GM23248 (cell line): ENCODE measurements at regions not wholly inside any gene's neighbourhood (a gene's known extent, or its start where the extent isn't known, plus 50 kb on each side); places are given as distances from the start of the nearest gene placed in this dataset.
"Not testable (repeated sequence)": the region's sequence is repeated elsewhere in the genome, so short reads cannot be mapped to it uniquely, and the experiment has no call there.

Experiments
- DNase-seq: peaks from one replicate; pipeline ENCODE4 v3.0.0-alpha.2; 2015
- H2AFZ ChIP-seq: fragments of 200-600 bp; sonication (generic); 2 replicates; pipeline ENCODE4 v1.6.1; 2016; ENCODE audit warnings: antibody characterized with exemption
- H3F3A ChIP-seq: fragments of 200-600 bp; sonication (generic); 2 replicates; pipeline ENCODE4 v1.6.1; 2016; ENCODE audit warnings: mild to moderate bottlenecking, antibody characterized with exemption, mixed run types; ENCODE audit not compliant: insufficient read depth
- H3K27ac ChIP-seq: fragments of 200-600 bp; sonication (generic); 2 replicates; pipeline ENCODE4 v1.5.1; 2016; ENCODE audit warnings: mild to moderate bottlenecking
- H3K27me3 ChIP-seq: fragments of 200-600 bp; sonication (generic); replicated peaks from 2 replicates; pipeline ENCODE4 v1.6.1; 2016; ENCODE audit warnings: mild to moderate bottlenecking; ENCODE audit not compliant: insufficient read depth
- H3K36me3 ChIP-seq: fragments of 200-600 bp; sonication (generic); 2 replicates; pipeline ENCODE4 v1.6.1; 2016; ENCODE audit warnings: low read depth, mild to moderate bottlenecking
- H3K4me1 ChIP-seq: fragments of 200-600 bp; sonication (generic); 2 replicates; pipeline ENCODE4 v1.6.1; 2016; ENCODE audit warnings: mild to moderate bottlenecking; ENCODE audit not compliant: insufficient read depth
- H3K4me2 ChIP-seq: fragments of 200-600 bp; sonication (generic); one replicate; pipeline ENCODE4 v1.6.1; 2016; ENCODE audit warnings: mild to moderate bottlenecking; ENCODE audit not compliant: unreplicated experiment
- H3K4me3 ChIP-seq: fragments of 200-600 bp; sonication (generic); 2 replicates; pipeline ENCODE4 v1.5.1; 2016; ENCODE audit warnings: mild to moderate bottlenecking
- H3K79me2 ChIP-seq: fragments of 200-600 bp; sonication (generic); 2 replicates; pipeline ENCODE4 v1.6.1; 2016; ENCODE audit warnings: mild to moderate bottlenecking; ENCODE audit not compliant: insufficient read depth
- H3K9ac ChIP-seq: fragments of 200-600 bp; sonication (generic); 2 replicates; pipeline ENCODE4 v1.6.1; 2016; ENCODE audit warnings: mild to moderate bottlenecking
- H3K9me2 ChIP-seq: fragments of 200-600 bp; sonication (generic); 2 replicates; pipeline ENCODE4 v1.6.1; 2016; ENCODE audit warnings: mixed run types, mild to moderate bottlenecking, moderate library complexity; ENCODE audit not compliant: insufficient read depth
- H3K9me3 ChIP-seq: fragments of 200-600 bp; sonication (generic); one replicate; pipeline ENCODE4 v1.6.1; 2017; ENCODE audit warnings: low read depth
- H4K20me1 ChIP-seq: fragments of 200-600 bp; sonication (generic); 2 replicates; pipeline ENCODE4 v1.6.0; 2016; ENCODE audit not compliant: insufficient read depth
- EZH2 ChIP-seq: fragments of 200-600 bp; sonication (generic); IDR thresholded peaks from 2 replicates; pipeline ENCODE4 v1.6.1; 2018; ENCODE audit warnings: antibody characterized with exemption, mild to moderate bottlenecking; ENCODE audit not compliant: insufficient read depth, poor library complexity, severe bottlenecking
- EZH2phosphoT487 ChIP-seq: fragments of 200-600 bp; sonication (generic); IDR thresholded peaks from 2 replicates; pipeline ENCODE4 v1.6.1; 2018; ENCODE audit warnings: antibody characterized with exemption, moderate library complexity, mild to moderate bottlenecking, low read depth; ENCODE audit not compliant: insufficient read depth
- WGBS, 2 experiments: methylation state at CpG; one replicate each; pipeline ENCODE4 v1.1.6; 2015 to 2017; ENCODE audit warnings: low lambda C conversion rate in 2 of 2, low coverage in 1 of 2; ENCODE audit errors: missing lambda C conversion rate in 2 of 2; 5-methylcytosine and 5-hydroxymethylcytosine counted together
- in situ Hi-C: fragments of 300-500 bp; cut with MboI; formaldehyde crosslinking; loops from 2 replicates; pipeline ENCODE4 v1.15.0; 2020

DNA sequence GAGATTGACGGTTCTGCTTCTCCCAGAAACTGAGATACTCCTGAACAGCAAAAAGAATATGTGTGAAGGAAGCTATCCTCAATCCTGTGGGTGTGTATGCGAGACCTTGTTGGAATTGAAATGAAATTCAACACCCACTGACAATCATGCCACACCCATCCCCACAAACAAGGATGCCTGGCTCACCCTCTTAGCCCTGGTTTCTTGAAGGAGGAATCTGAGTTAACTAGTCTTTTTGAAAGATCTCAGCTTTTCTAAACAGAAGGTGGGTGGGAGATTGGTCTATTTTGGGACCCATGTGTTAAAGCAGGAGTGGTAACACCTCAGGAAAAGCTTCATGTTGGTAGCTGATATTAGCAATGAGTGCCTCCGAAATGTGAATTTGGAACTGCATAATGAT lies 1244.5 kb downstream of the CDH11 start:
- Histone ChIP-seq H3K9me2 (no peaks in the 10 kb centered on the region), H2AFZ (no peak overlapping the region), H3K27ac (no peak overlapping the region), H3K4me1 (no peaks in the 10 kb centered on the region), H3K79me2 (no peaks in the 10 kb centered on the region), H3K9me3 (no peaks in the 10 kb centered on the region), H3K36me3 (no peaks in the 10 kb centered on the region), H3K9ac (no peak overlapping the region), H4K20me1 (no peaks in the 10 kb centered on the region), H3K4me2 (no peak overlapping the region), H3K27me3 (no peaks in the 10 kb centered on the region), H3F3A (no peaks in the 10 kb centered on the region), H3K4me3 (no peak overlapping the region)
- DNase-seq: no peak
- WGBS, 2 experiments: 22 to 34% methylated on average over 3 of the region's 3 CpGs
- no peak for TF ChIP-seq EZH2
- no peak for TF ChIP-seq EZH2phosphoT487
- in situ Hi-C loops: no loop called here

DNA sequence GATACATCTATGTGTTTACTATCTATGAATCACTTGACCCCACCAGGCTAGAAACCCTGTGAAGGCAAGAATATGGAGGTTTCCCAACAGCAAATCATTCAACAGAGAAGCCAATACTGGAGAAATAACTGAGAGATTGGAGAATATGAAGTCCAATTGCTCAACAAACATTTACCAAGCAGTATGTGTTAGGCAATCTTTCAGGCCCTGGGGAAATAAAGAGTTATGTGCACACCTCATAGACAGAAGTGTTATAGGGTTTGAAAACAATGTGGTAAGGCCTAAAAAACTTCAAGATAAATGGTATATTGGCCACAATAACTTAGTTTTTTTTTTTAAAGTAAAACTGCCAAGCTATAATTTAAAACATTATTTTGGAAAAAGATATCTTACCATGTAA lies 1245.8 kb downstream of the CDH11 start:
- DNase-seq: peak; percentile 1
- in situ Hi-C loops: no loop called here

DNA sequence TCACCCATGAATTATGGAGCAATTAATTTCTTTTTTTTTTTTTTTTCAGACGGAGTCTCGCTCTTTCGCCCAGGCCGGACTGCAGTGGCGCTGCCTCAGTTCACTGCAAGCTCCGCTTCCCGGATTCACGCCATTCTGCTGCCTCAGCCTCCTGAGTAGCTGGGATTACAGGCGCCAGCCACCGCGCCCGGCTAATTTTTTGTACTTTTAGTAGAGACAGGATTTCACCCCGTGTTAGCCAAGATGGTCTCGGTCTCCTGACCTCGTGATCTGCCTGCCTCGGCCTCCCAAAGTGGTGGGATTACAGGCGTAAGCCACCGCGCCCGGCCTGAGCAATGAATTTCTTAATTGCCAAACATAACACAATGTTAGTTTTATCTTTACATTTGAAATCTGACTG lies 1261.2 kb downstream of the CDH11 start:
- H3K4me2 ChIP-seq, H3K9ac ChIP-seq, H4K20me1 ChIP-seq, H3K4me1 ChIP-seq, in situ Hi-C loops, H3K27ac ChIP-seq, H3K9me3 ChIP-seq, DNase-seq, H3K79me2 ChIP-seq, H3F3A ChIP-seq, H3K27me3 ChIP-seq, H3K9me2 ChIP-seq, H3K4me3 ChIP-seq, H2AFZ ChIP-seq, H3K36me3 ChIP-seq: not testable (repeated sequence)
- WGBS, 2 experiments: 72 to 79% methylated on average over 18 to 20 of the region's 20 CpGs

More for the DNA sequence above, 1245.8 kb downstream of the CDH11 start:
- Histone ChIP-seq H3K4me3 (no peak overlapping the region), H3K4me2 (no peak overlapping the region), H3K9me2 (no peaks in the 10 kb centered on the region), H4K20me1 (no peaks in the 10 kb centered on the region), H3K27ac (no peak overlapping the region), H3K27me3 (no peaks in the 10 kb centered on the region), H3K4me1 (no peaks in the 10 kb centered on the region), H3K79me2 (no peaks in the 10 kb centered on the region), H3F3A (no peaks in the 10 kb centered on the region), H3K9ac (no peak overlapping the region), H3K36me3 (no peaks in the 10 kb centered on the region), H2AFZ (no peak overlapping the region), H3K9me3 (no peaks in the 10 kb centered on the region)
- no peak for TF ChIP-seq EZH2
- TF ChIP-seq EZH2phosphoT487: no peak

DNA sequence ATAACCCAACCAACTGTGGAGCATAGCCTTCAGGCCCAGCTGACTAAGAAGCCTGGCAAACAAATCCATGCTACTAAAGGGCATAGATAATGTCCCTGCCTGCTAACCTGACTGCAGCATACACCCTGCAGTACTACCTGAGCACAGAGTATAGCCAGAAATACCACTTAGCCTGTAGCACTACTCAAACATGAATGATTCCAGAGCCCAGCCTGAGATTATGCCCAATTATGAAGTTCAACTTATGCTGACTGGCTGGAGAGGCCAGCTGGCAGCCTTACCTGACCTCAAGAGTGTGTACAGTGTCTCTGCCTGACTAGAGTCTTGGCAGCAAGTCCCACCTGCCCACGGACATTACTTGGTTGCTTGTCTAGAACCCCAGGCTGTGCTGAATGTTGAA lies 1265.3 kb downstream of the CDH11 start:
- no peaks in the 10 kb centered on the region for H3K4me1 ChIP-seq
- no peaks in the 10 kb centered on the region for H3F3A ChIP-seq
- H3K36me3 ChIP-seq: no peaks in the 10 kb centered on the region
- no peak overlapping the region for H2AFZ ChIP-seq
- in situ Hi-C loops: no loop called here
- H3K9me2 ChIP-seq: no peaks in the 10 kb centered on the region
- no peaks in the 10 kb centered on the region for H3K79me2 ChIP-seq
- H3K9me3 ChIP-seq: no peaks in the 10 kb centered on the region
- DNase-seq: no peak
- TF ChIP-seq EZH2phosphoT487: no peak
- no peaks in the 10 kb centered on the region for H3K27me3 ChIP-seq
- H4K20me1 ChIP-seq: no peaks in the 10 kb centered on the region
- H3K4me2 ChIP-seq: no peak overlapping the region
- H3K4me3 ChIP-seq: no peak overlapping the region
- 0 to 20% methylated on average over 1 of the region's 1 CpG for WGBS, 2 experiments
- H3K27ac ChIP-seq: no peak overlapping the region
- H3K9ac ChIP-seq: no peak overlapping the region

DNA sequence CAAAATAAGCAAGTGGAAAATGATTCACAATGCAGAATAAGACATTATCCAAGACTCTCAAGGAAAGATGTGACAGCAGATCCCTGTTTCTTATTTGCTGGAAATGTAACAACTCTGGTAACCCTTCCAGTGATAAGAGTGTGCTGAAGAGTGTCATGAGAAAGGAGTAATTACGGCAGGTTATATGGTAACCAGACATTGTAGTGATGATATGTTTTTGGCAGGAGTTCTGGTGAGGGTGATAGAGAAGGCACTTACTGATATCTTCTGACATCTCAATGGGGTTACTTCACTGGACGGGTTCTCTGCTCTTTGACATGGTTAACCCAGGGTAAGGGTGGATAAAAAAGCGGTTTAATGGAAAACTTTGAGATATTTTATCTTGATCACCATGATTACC lies 1270.9 kb downstream of the CDH11 start:
- Histone ChIP-seq H2AFZ (no peak overlapping the region), H3K36me3 (no peaks in the 10 kb centered on the region), H3K4me1 (no peaks in the 10 kb centered on the region), H3K9me2 (no peaks in the 10 kb centered on the region), H3K9ac (no peak overlapping the region), H4K20me1 (no peaks in the 10 kb centered on the region), H3K27me3 (no peaks in the 10 kb centered on the region), H3K79me2 (no peaks in the 10 kb centered on the region), H3K9me3 (no peaks in the 10 kb centered on the region), H3K4me2 (no peak overlapping the region), H3K4me3 (no peak overlapping the region), H3K27ac (no peak overlapping the region), H3F3A (no peaks in the 10 kb centered on the region)
- DNase-seq: no peak
- 21 to 24% methylated on average over 3 of the region's 3 CpGs for WGBS, 2 experiments
- in situ Hi-C loops: no loop called here
- TF ChIP-seq EZH2: no peak
- TF ChIP-seq EZH2phosphoT487: no peak
